ENCODE measurements at regions not wholly inside any gene's neighbourhood (a gene's known extent, or its start where the extent isn't known, plus 50 kb on each side); places are given as distances from the start of the nearest gene placed in this dataset.
A peak's percentile ranks its signal among the peaks of the same experiment; 100 is the strongest.

DNA sequence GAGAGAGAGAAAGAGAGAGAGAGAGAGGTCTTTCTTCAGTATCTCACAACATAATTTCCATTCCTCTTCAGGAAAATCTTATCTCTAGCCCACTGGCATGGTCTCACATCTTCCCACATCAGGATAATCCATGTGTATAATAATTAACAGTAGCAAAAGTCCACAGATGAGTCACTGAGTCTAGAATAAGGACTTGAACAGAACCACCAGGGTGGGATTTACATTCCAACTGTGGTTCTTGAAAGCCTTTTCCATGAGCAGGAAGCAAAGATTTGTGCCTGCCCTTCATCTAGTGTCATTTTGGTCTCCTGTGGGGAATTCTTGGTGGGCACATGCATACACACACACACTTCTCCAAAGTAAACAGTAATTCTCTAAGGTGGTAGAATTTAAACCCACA is 107.1 kb upstream of the TCF4 start:
- H3K36me3 ChIP-seq (ENCODE audit: insufficient read depth, low read length): no peaks in the 10 kb centered on the region
- Mint-ChIP-seq H3K4me3 (no peak overlapping the region), H3K27ac (no peak overlapping the region), H3K36me3 (no peaks in the 10 kb centered on the region), H3K4me1 (no peaks in the 10 kb centered on the region), H3K27me3 (no peaks in the 10 kb centered on the region), H3K9me3 (peaks cover 0 to 16% (median 2%) of the 10 kb centered on the region in 8 donors)
- H3K9me3 ChIP-seq (ENCODE audit: control insufficient read depth in 1 of 2, low read length in 2 of 2): no peaks in the 10 kb centered on the region
- no peak for DNase-seq
- no peaks in the 10 kb centered on the region for H3K27me3 ChIP-seq (ENCODE audit: insufficient read depth, low read length)
- ChIA-PET CTCF (ENCODE audit: partially characterized antibody) (no interaction called here), POLR2A (ENCODE audit: partially characterized antibody) (no interaction called here)
- H3K4me3 ChIP-seq (ENCODE audit: low read length in 2 of 2): no peak overlapping the region
- no peak overlapping the region for H3K27ac ChIP-seq (ENCODE audit: low read depth, low read length)
- H3K4me1 ChIP-seq (ENCODE audit: insufficient read depth, low read length): no peaks in the 10 kb centered on the region
- intact Hi-C loops (cut with micrococcal nuclease): no loop called here

DNA sequence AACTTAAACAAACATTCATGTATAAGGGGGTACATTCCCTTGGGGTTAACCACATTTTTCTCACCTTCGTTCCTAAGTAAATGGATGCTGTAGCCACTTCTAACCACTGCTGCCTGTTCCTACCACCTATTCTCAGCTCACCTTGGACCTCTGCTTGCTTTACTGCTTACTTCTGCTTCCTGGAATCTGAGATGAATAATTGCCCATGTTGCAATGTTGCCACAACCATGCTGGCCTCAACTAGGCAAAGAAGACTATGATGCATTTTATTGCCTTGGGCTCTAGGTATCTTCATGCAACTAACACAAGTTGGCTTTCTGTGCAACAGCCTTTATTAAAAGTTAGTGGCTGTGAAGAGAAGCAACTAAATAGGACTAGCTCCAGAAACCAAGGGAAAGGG is 106.3 kb upstream of the TCF4 start:
- no peaks in the 10 kb centered on the region for H3K4me1 Mint-ChIP-seq
- intact Hi-C loops (cut with micrococcal nuclease): no loop called here
- H3K9me3 Mint-ChIP-seq: peaks cover 0 to 11% (median 3%) of the 10 kb centered on the region in 8 donors
- no peaks in the 10 kb centered on the region for H3K9me3 ChIP-seq (ENCODE audit: control insufficient read depth in 1 of 2, low read length in 2 of 2)
- H3K36me3 Mint-ChIP-seq: no peaks in the 10 kb centered on the region
- H3K4me1 ChIP-seq (ENCODE audit: insufficient read depth, low read length): no peaks in the 10 kb centered on the region
- H3K4me3 ChIP-seq (ENCODE audit: low read length in 2 of 2): no peak overlapping the region
- no peaks in the 10 kb centered on the region for H3K27me3 Mint-ChIP-seq
- no peaks in the 10 kb centered on the region for H3K36me3 ChIP-seq (ENCODE audit: insufficient read depth, low read length)
- ChIA-PET CTCF (ENCODE audit: partially characterized antibody) (no interaction called here), POLR2A (ENCODE audit: partially characterized antibody) (no interaction called here)
- no peak for DNase-seq
- no peak overlapping the region for H3K27ac Mint-ChIP-seq
- no peaks in the 10 kb centered on the region for H3K27me3 ChIP-seq (ENCODE audit: insufficient read depth, low read length)
- no peak overlapping the region for H3K27ac ChIP-seq (ENCODE audit: low read depth, low read length)
- no peak overlapping the region for H3K4me3 Mint-ChIP-seq

DNA sequence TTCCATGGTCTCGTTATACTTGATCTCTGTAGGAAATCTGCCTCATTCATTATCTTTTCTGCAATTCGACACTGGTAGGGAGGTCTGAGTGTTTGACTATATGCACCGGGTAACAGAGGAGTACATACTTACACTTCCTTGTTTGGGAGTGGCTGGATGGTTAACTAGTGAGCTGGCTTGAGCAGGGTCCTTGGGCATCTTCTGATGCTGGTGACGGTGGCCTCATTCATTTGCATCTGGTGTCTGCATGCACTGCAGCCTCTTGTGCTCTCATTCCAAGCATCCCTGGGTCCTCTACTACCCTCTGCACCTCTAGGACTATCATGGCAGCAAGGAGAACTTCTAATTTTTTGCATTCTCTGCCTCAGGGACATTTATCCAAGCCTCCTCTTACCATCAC is 100.0 kb upstream of the TCF4 start:
- Histone ChIP-seq H3K27ac (ENCODE audit: low read depth, low read length) (no peak overlapping the region), H3K27me3 (ENCODE audit: insufficient read depth, low read length) (no peaks in the 10 kb centered on the region), H3K36me3 (ENCODE audit: insufficient read depth, low read length) (no peaks in the 10 kb centered on the region), H3K4me1 (ENCODE audit: insufficient read depth, low read length) (no peaks in the 10 kb centered on the region), H3K4me3 (ENCODE audit: low read length in 2 of 2) (no peak overlapping the region), H3K9me3 (ENCODE audit: control insufficient read depth in 1 of 2, low read length in 2 of 2) (no peaks in the 10 kb centered on the region)
- POLR2A ChIA-PET (ENCODE audit: partially characterized antibody): no interaction called here
- no peaks in the 10 kb centered on the region for H3K27me3 Mint-ChIP-seq
- H3K4me1 Mint-ChIP-seq: no peaks in the 10 kb centered on the region
- no peak for DNase-seq
- intact Hi-C loops (cut with micrococcal nuclease): no loop called here
- peaks cover 0 to 12% (median 2%) of the 10 kb centered on the region in 8 donors for H3K9me3 Mint-ChIP-seq
- H3K36me3 Mint-ChIP-seq: no peaks in the 10 kb centered on the region
- no peak overlapping the region for H3K27ac Mint-ChIP-seq
- H3K4me3 Mint-ChIP-seq: no peak overlapping the region
- CTCF ChIA-PET (ENCODE audit: partially characterized antibody): no interaction called here

GRCh38 chr18:55687106-55687505 is 99.1 kb upstream of the TCF4 start:
- Mint-ChIP-seq H3K4me3 (no peak overlapping the region), H3K36me3 (no peaks in the 10 kb centered on the region), H3K9me3 (peaks cover 0 to 12% (median 2%) of the 10 kb centered on the region in 8 donors), H3K27me3 (no peaks in the 10 kb centered on the region), H3K27ac (no peak overlapping the region), H3K4me1 (no peaks in the 10 kb centered on the region)
- Histone ChIP-seq H3K4me1 (ENCODE audit: insufficient read depth, low read length) (no peaks in the 10 kb centered on the region), H3K36me3 (ENCODE audit: insufficient read depth, low read length) (no peaks in the 10 kb centered on the region), H3K27ac (ENCODE audit: low read depth, low read length) (no peak overlapping the region), H3K9me3 (ENCODE audit: control insufficient read depth in 1 of 2, low read length in 2 of 2) (no peaks in the 10 kb centered on the region), H3K4me3 (ENCODE audit: low read length in 2 of 2) (no peak overlapping the region), H3K27me3 (ENCODE audit: insufficient read depth, low read length) (no peaks in the 10 kb centered on the region)
- no peak for DNase-seq
- POLR2A ChIA-PET (ENCODE audit: partially characterized antibody): no interaction called here
- intact Hi-C loops (cut with micrococcal nuclease): no loop called here
- CTCF ChIA-PET (ENCODE audit: partially characterized antibody): no interaction called here

GRCh38 chr18:55685638-55686037 is 97.6 kb upstream of the TCF4 start:
- ChIA-PET CTCF (ENCODE audit: partially characterized antibody) (no interaction called here), POLR2A (ENCODE audit: partially characterized antibody) (no interaction called here)
- no peaks in the 10 kb centered on the region for H3K36me3 Mint-ChIP-seq

GRCh38 chr18:55672574-55673361 is 84.8 kb upstream of the TCF4 start:
- POLR2A ChIA-PET (ENCODE audit: partially characterized antibody): no interaction called here

More at GRCh38 chr18:55685638-55686037, 97.6 kb upstream of the TCF4 start:
- Histone ChIP-seq H3K4me3 (ENCODE audit: low read length in 2 of 2) (no peak overlapping the region), H3K9me3 (ENCODE audit: control insufficient read depth in 1 of 2, low read length in 2 of 2) (no peaks in the 10 kb centered on the region), H3K27ac (ENCODE audit: low read depth, low read length) (no peak overlapping the region), H3K27me3 (ENCODE audit: insufficient read depth, low read length) (no peaks in the 10 kb centered on the region), H3K4me1 (ENCODE audit: insufficient read depth, low read length) (no peaks in the 10 kb centered on the region), H3K36me3 (ENCODE audit: insufficient read depth, low read length) (no peaks in the 10 kb centered on the region)
- H3K27ac Mint-ChIP-seq: no peak overlapping the region
- no peaks in the 10 kb centered on the region for H3K27me3 Mint-ChIP-seq
- DNase-seq: no peak
- peaks cover 2 to 16% (median 3%) of the 10 kb centered on the region in 8 donors for H3K9me3 Mint-ChIP-seq
- no peak overlapping the region for H3K4me3 Mint-ChIP-seq
- H3K4me1 Mint-ChIP-seq: no peaks in the 10 kb centered on the region
- intact Hi-C loops (cut with micrococcal nuclease): no loop called here

GRCh38 chr18:55665506-55665905 is 77.5 kb upstream of the TCF4 start:
- H3K27ac ChIP-seq (ENCODE audit: low read depth, low read length): no peak overlapping the region
- Mint-ChIP-seq H3K9me3 (peaks cover 3 to 24% (median 10%) of the 10 kb centered on the region in 8 donors), H3K27me3 (no peaks in the 10 kb centered on the region), H3K27ac (no peak overlapping the region), H3K36me3 (no peaks in the 10 kb centered on the region), H3K4me1 (no peaks in the 10 kb centered on the region), H3K4me3 (peak overlapping the region in 1 of 8 donors; percentile 61)
- no peak overlapping the region for H3K4me3 ChIP-seq (ENCODE audit: low read length in 2 of 2)
- no peaks in the 10 kb centered on the region for H3K4me1 ChIP-seq (ENCODE audit: insufficient read depth, low read length)
- POLR2A ChIA-PET (ENCODE audit: partially characterized antibody): no interaction called here
- CTCF ChIA-PET (ENCODE audit: partially characterized antibody): no interaction called here
- intact Hi-C loops (cut with micrococcal nuclease): no loop called here
- no peaks in the 10 kb centered on the region for H3K9me3 ChIP-seq (ENCODE audit: control insufficient read depth in 1 of 2, low read length in 2 of 2)
- no peaks in the 10 kb centered on the region for H3K36me3 ChIP-seq (ENCODE audit: insufficient read depth, low read length)
- DNase-seq: no peak
- H3K27me3 ChIP-seq (ENCODE audit: insufficient read depth, low read length): no peaks in the 10 kb centered on the region

More at GRCh38 chr18:55672574-55673361, 84.8 kb upstream of the TCF4 start:
- Mint-ChIP-seq H3K36me3 (no peaks in the 10 kb centered on the region), H3K4me3 (no peak overlapping the region), H3K4me1 (no peaks in the 10 kb centered on the region), H3K9me3 (peaks cover 4 to 22% (median 11%) of the 10 kb centered on the region in 8 donors), H3K27ac (no peak overlapping the region), H3K27me3 (no peaks in the 10 kb centered on the region)
- Histone ChIP-seq H3K27ac (ENCODE audit: low read depth, low read length) (no peak overlapping the region), H3K4me1 (ENCODE audit: insufficient read depth, low read length) (no peaks in the 10 kb centered on the region), H3K9me3 (ENCODE audit: control insufficient read depth in 1 of 2, low read length in 2 of 2) (no peaks in the 10 kb centered on the region), H3K27me3 (ENCODE audit: insufficient read depth, low read length) (no peaks in the 10 kb centered on the region), H3K4me3 (ENCODE audit: low read length in 2 of 2) (no peak overlapping the region), H3K36me3 (ENCODE audit: insufficient read depth, low read length) (no peaks in the 10 kb centered on the region)
- DNase-seq: no peak
- CTCF ChIA-PET (ENCODE audit: partially characterized antibody): no interaction called here
- intact Hi-C loops (cut with micrococcal nuclease): no loop called here
